ENCODE measurements at regions not wholly inside any gene's neighbourhood (a gene's known extent, or its start where the extent isn't known, plus 50 kb on each side); places are given as distances from the start of the nearest gene placed in this dataset.
A peak's percentile ranks its signal among the peaks of the same experiment; 100 is the strongest.
"Not testable (repeated sequence)": the region's sequence is repeated elsewhere in the genome, so short reads cannot be mapped to it uniquely, and the experiment has no call there.

GRCh38 chr7:73154586-73155038, 68.8 kb upstream of the SPDYE9 start (continued):
- TF ChIP-seq ZSCAN30 (tag by site-specific recombination; IDR thresholded peaks at IDR 0.05) (peak; percentile 56; the same call in 1 of the 2 replicates), KLF8 (tag by site-specific recombination; IDR thresholded peaks at IDR 0.05) (peak; percentile 38; the same call in 1 of the 2 replicates), ZNF501 (tag by site-specific recombination; IDR thresholded peaks at IDR 0.05) (0 out of 2 replicates have a peak, but pooled peaks have one; percentile 38), OSR2 (tag by site-specific recombination; IDR thresholded peaks at IDR 0.05) (peak; percentile 93), ZBTB17 (tag by site-specific recombination; IDR thresholded peaks at IDR 0.05) (peak; percentile 72), SCRT1 (tag by site-specific recombination; IDR thresholded peaks at IDR 0.05; ENCODE audit: borderline replicate concordance) (peak; percentile 30; the same call in 1 of the 2 replicates), ZEB2 (tag by site-specific recombination; IDR thresholded peaks at IDR 0.05) (peak; percentile 56; the same call in 1 of the 2 replicates), PATZ1 (tag by site-specific recombination; IDR thresholded peaks at IDR 0.05) (peak; percentile 87), ZBTB26 (tag by site-specific recombination; optimal IDR thresholded peaks at IDR 0.05) (peak; percentile 58), ZNF394 (tag by site-specific recombination; IDR thresholded peaks at IDR 0.05; ENCODE audit: borderline replicate concordance) (peak; percentile 40; the same call in 1 of the 2 replicates), GLIS2 (tag by site-specific recombination; IDR thresholded peaks at IDR 0.05) (peak; percentile 95), ZBTB44 (tag by site-specific recombination; IDR thresholded peaks at IDR 0.05) (peak; percentile 97)

GRCh38 chr7:73153921-73154585, 68.2 kb upstream of the SPDYE9 start:
- H3K4me3 ChIP-seq (ENCODE audit: low read depth, low read length); H3K9me3 ChIP-seq (ENCODE audit: control insufficient read depth, insufficient read depth, low read depth, low read length); H3K36me3 ChIP-seq (ENCODE audit: control insufficient read depth in 2 of 2, insufficient read depth in 1 of 2, low read length in 2 of 2); H3K4me1 ChIP-seq (ENCODE audit: control insufficient read depth, insufficient read depth, low read length); H3K27ac ChIP-seq (ENCODE audit: extremely low read depth, low read depth, low read length); CTCF ChIA-PET: not testable (repeated sequence)
- POLR2A ChIA-PET = interaction anchor here (0.6 kb wide), 1 partner anchor 578 kb away, joined by 4 read pairs; no protein-coding TSS in a partner anchor

- CTCF ChIA-PET; H3K27ac ChIP-seq (ENCODE audit: extremely low read depth, low read depth, low read length); H3K4me1 ChIP-seq (ENCODE audit: control insufficient read depth, insufficient read depth, low read length); H3K4me3 ChIP-seq (ENCODE audit: low read depth, low read length); H3K36me3 ChIP-seq (ENCODE audit: control insufficient read depth in 2 of 2, insufficient read depth in 1 of 2, low read length in 2 of 2); POLR2A ChIA-PET; H3K9me3 ChIP-seq (ENCODE audit: control insufficient read depth, insufficient read depth, low read depth, low read length): not testable (repeated sequence)
Measured at GRCh38 chr7:73148570-73148969, 62.7 kb upstream of the SPDYE9 start.

GRCh38 chr7:73147681-73148080, 61.8 kb upstream of the SPDYE9 start:
- H3K4me1 ChIP-seq (ENCODE audit: control insufficient read depth, insufficient read depth, low read length); H3K27ac ChIP-seq (ENCODE audit: extremely low read depth, low read depth, low read length); POLR2A ChIA-PET; H3K36me3 ChIP-seq (ENCODE audit: control insufficient read depth in 2 of 2, insufficient read depth in 1 of 2, low read length in 2 of 2); H3K4me3 ChIP-seq (ENCODE audit: low read depth, low read length); H3K9me3 ChIP-seq (ENCODE audit: control insufficient read depth, insufficient read depth, low read depth, low read length); CTCF ChIA-PET: not testable (repeated sequence)

- H3K4me3 ChIP-seq (ENCODE audit: low read depth, low read length); POLR2A ChIA-PET; H3K27ac ChIP-seq (ENCODE audit: extremely low read depth, low read depth, low read length); H3K9me3 ChIP-seq (ENCODE audit: control insufficient read depth, insufficient read depth, low read depth, low read length); H3K4me1 ChIP-seq (ENCODE audit: control insufficient read depth, insufficient read depth, low read length); H3K36me3 ChIP-seq (ENCODE audit: control insufficient read depth in 2 of 2, insufficient read depth in 1 of 2, low read length in 2 of 2); CTCF ChIA-PET: not testable (repeated sequence)
Measured at GRCh38 chr7:73143993-73144392, 58.2 kb upstream of the SPDYE9 start.

GRCh38 chr7:73137922-73138321, 52.1 kb upstream of the SPDYE9 start:
- CTCF ChIA-PET; H3K9me3 ChIP-seq (ENCODE audit: control insufficient read depth, insufficient read depth, low read depth, low read length); H3K4me3 ChIP-seq (ENCODE audit: low read depth, low read length); H3K4me1 ChIP-seq (ENCODE audit: control insufficient read depth, insufficient read depth, low read length); H3K36me3 ChIP-seq (ENCODE audit: control insufficient read depth in 2 of 2, insufficient read depth in 1 of 2, low read length in 2 of 2); H3K27ac ChIP-seq (ENCODE audit: extremely low read depth, low read depth, low read length); POLR2A ChIA-PET: not testable (repeated sequence)

Measured in HEK293 (cell line).